GM23338 (cell line): ENCODE measurements at regions not wholly inside any gene's neighbourhood (a gene's known extent, or its start where the extent isn't known, plus 50 kb on each side); places are given as distances from the start of the nearest gene placed in this dataset.

Source experiments
- ATAC-seq: fragments of 200-7000 bp; cut with Tn5 transposase; 3 replicates; pipeline ENCODE4 v1.9.1; 2020
- DNase-seq: peaks from one replicate; pipeline ENCODE4 v3.0.0-alpha.2; 2015; ENCODE audit warnings: low spot score
- H2AFZ ChIP-seq: fragments of 200-600 bp; sonication (generic); 2 replicates; pipeline ENCODE4 v1.8.0; 2016; ENCODE audit warnings: antibody characterized with exemption, mild to moderate bottlenecking, moderate library complexity
- H3F3A ChIP-seq: fragments of 200-600 bp; sonication (generic); replicated peaks from 2 replicates; pipeline ENCODE4 v1.8.0; 2017; ENCODE audit warnings: antibody characterized with exemption, mixed run types, low read depth
- H3K27ac ChIP-seq: fragments of 200-600 bp; sonication (generic); 2 replicates; pipeline ENCODE4 v1.6.1; 2016; ENCODE audit warnings: low read depth
- H3K27me3 ChIP-seq: fragments of 200-600 bp; sonication (generic); 2 replicates; pipeline ENCODE4 v1.8.0; 2016; ENCODE audit warnings: mild to moderate bottlenecking, mixed run types, moderate library complexity; ENCODE audit not compliant: insufficient read depth
- H3K36me3 ChIP-seq: fragments of 200-600 bp; sonication (generic); 2 replicates; pipeline ENCODE4 v1.8.0; 2016; ENCODE audit warnings: mild to moderate bottlenecking; ENCODE audit not compliant: insufficient read depth
- H3K4me1 ChIP-seq: fragments of 200-600 bp; sonication (generic); 2 replicates; pipeline ENCODE4 v1.8.0; 2016; ENCODE audit warnings: mild to moderate bottlenecking, moderate library complexity; ENCODE audit not compliant: insufficient read depth
- H3K4me2 ChIP-seq: fragments of 200-600 bp; sonication (generic); 2 replicates; pipeline ENCODE4 v1.7.1; 2017; ENCODE audit warnings: mixed run types
- H3K4me3 ChIP-seq: fragments of 200-600 bp; sonication (generic); 2 replicates; pipeline ENCODE4 v1.6.1; 2016; ENCODE audit warnings: mixed run types
- H3K79me2 ChIP-seq: fragments of 200-600 bp; sonication (generic); replicated peaks from 2 replicates; pipeline ENCODE4 v1.8.0; 2017; ENCODE audit warnings: mild to moderate bottlenecking; ENCODE audit not compliant: insufficient read depth
- H3K9me2 ChIP-seq: fragments of 200-600 bp; sonication (generic); 2 replicates; pipeline ENCODE4 v1.8.0; 2017; ENCODE audit not compliant: insufficient read depth
- H4K20me1 ChIP-seq: fragments of 200-600 bp; sonication (generic); replicated peaks from 2 replicates; pipeline ENCODE4 v1.8.0; 2017; ENCODE audit warnings: mild to moderate bottlenecking; ENCODE audit not compliant: insufficient read depth
- H3K27ac Mint-ChIP-seq: 2 replicates; pipeline ENCODE4 v1.8.0; 2020; ENCODE audit warnings: inconsistent platforms, mild to moderate bottlenecking, moderate library complexity, mixed read lengths
- H3K27me3 Mint-ChIP-seq: 3 replicates; pipeline ENCODE4 v1.8.0; 2022; ENCODE audit warnings: low read depth, mild to moderate bottlenecking, moderate library complexity, mixed read lengths, inconsistent platforms; ENCODE audit not compliant: insufficient read depth, poor library complexity
- H3K36me3 Mint-ChIP-seq: 3 replicates; pipeline ENCODE4 v1.8.0; 2021; ENCODE audit warnings: low read depth, mild to moderate bottlenecking, inconsistent platforms, moderate library complexity, mixed read lengths
- H3K4me1 Mint-ChIP-seq: 3 replicates; pipeline ENCODE4 v1.8.0; 2020; ENCODE audit warnings: mild to moderate bottlenecking, inconsistent platforms, mixed read lengths
- H3K4me3 Mint-ChIP-seq: 3 replicates; pipeline ENCODE4 v1.8.0; 2021; ENCODE audit warnings: moderate library complexity, mild to moderate bottlenecking, inconsistent platforms, mixed read lengths
- H3K9me3 Mint-ChIP-seq: 3 replicates; pipeline ENCODE4 v1.8.0; 2020; ENCODE audit warnings: moderate library complexity, mild to moderate bottlenecking, inconsistent platforms, mixed read lengths
- CREB1 ChIP-seq: fragments of 250-450 bp; sonication (Bioruptor Pico); IDR thresholded peaks from 2 replicates; pipeline ENCODE4 v1.5.0; 2020; ENCODE audit warnings: low read depth, mild to moderate bottlenecking, moderate library complexity
- EZH2 ChIP-seq: fragments of 200-600 bp; sonication (generic); IDR thresholded peaks from one replicate; pipeline ENCODE4 v1.8.0; 2017; ENCODE audit warnings: antibody characterized with exemption, mild to moderate bottlenecking, low read depth; ENCODE audit not compliant: unreplicated experiment
- EZH2phosphoT487 ChIP-seq: fragments of 200-600 bp; sonication (generic); IDR thresholded peaks from one replicate; pipeline ENCODE4 v1.8.1; 2018; ENCODE audit warnings: antibody characterized with exemption; ENCODE audit not compliant: unreplicated experiment
- JUNB ChIP-seq: IDR thresholded peaks from one replicate; pipeline ENCODE4 v1.6.1; 2016; ENCODE audit warnings: antibody characterized with exemption; ENCODE audit not compliant: unreplicated experiment
- NANOG ChIP-seq: IDR thresholded peaks from 2 replicates; pipeline ENCODE4 v1.6.1; 2016; ENCODE audit warnings: antibody characterized with exemption, borderline replicate concordance
- POLR2AphosphoS5 ChIP-seq: IDR thresholded peaks from 2 replicates; pipeline ENCODE4 v1.6.1; 2016; ENCODE audit warnings: antibody characterized with exemption, low read depth
- STAT1 ChIP-seq: IDR thresholded peaks from one replicate; pipeline ENCODE4 v1.6.1; 2016; ENCODE audit warnings: antibody characterized with exemption; ENCODE audit not compliant: unreplicated experiment
- ZNF114 ChIP-seq: fragments of 250-450 bp; sonication (Bioruptor Pico); IDR thresholded peaks from 2 replicates; pipeline ENCODE4 v1.5.0; 2020; ENCODE audit warnings: mild to moderate bottlenecking, moderate library complexity
- ZNF331 ChIP-seq: fragments of 250-450 bp; sonication (Bioruptor Pico); IDR thresholded peaks from 2 replicates; pipeline ENCODE4 v1.5.0; 2020; ENCODE audit warnings: low read depth, mild to moderate bottlenecking, moderate library complexity
- TF ChIP-seq, protein P1 (sequence below): IDR thresholded peaks from one replicate; pipeline ENCODE4 v1.6.1; 2018; ENCODE audit warnings: antibody characterized with exemption; ENCODE audit not compliant: unreplicated experiment
- TF ChIP-seq, protein P2 (sequence below): IDR thresholded peaks from 2 replicates; pipeline ENCODE4 v1.6.1; 2016; ENCODE audit warnings: antibody characterized with exemption
- TF ChIP-seq, protein P3 (sequence below): fragments of 250-450 bp; sonication (Bioruptor Pico); IDR thresholded peaks from 2 replicates; pipeline ENCODE4 v1.5.0; 2020; ENCODE audit warnings: mild to moderate bottlenecking, moderate library complexity

DNA sequence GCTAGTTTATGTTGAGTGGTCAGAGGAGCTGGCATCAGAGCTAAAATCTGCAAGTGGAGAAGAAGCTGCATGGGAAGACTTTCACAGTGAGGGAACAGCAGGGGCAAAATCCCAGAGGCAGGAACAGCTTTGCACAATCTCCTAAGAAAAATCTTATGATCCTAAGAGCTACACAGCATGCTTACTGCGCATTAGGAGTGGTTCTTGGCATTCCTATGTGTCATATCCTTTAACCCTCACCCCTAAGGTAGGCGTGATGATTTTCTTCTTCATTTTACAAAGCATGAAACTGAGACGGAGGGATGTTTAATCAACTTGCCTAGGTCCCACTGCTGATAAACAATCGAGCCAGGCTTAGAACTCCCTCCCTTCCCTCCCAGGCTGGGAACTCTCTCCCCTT, 313.6 kb upstream of the SULF2 start:
- no peaks in the 10 kb centered on the region for H4K20me1 ChIP-seq
- Mint-ChIP-seq H3K4me3 (no peak overlapping the region), H3K4me1 (no peaks in the 10 kb centered on the region), H3K36me3 (no peaks in the 10 kb centered on the region), H3K27me3 (peaks cover 7% of the 10 kb centered on the region), H3K9me3 (peaks cover 3% of the 10 kb centered on the region; the same call in 1 of the 3 replicates), H3K27ac (no peak overlapping the region; the same call in none of the 2 replicates)
- H3K4me2 ChIP-seq: no peak overlapping the region
- H2AFZ ChIP-seq: no peak overlapping the region
- H3K4me3 ChIP-seq: no peak overlapping the region
- DNase-seq (no peak), ATAC-seq (no peak)
- H3K79me2 ChIP-seq: no peaks in the 10 kb centered on the region
- H3K9me2 ChIP-seq: 0 out of 2 replicates have a peak, but pooled peaks cover 4% of the 10 kb centered on the region
- TF ChIP-seq NANOG (no peak), STAT1 (no peak), EZH2 (no peak)
- no peaks in the 10 kb centered on the region for H3K36me3 ChIP-seq
- H3F3A ChIP-seq: no peaks in the 10 kb centered on the region
- no peak overlapping the region for H3K27ac ChIP-seq
- no peaks in the 10 kb centered on the region for H3K4me1 ChIP-seq
- H3K27me3 ChIP-seq: no peaks in the 10 kb centered on the region

DNA sequence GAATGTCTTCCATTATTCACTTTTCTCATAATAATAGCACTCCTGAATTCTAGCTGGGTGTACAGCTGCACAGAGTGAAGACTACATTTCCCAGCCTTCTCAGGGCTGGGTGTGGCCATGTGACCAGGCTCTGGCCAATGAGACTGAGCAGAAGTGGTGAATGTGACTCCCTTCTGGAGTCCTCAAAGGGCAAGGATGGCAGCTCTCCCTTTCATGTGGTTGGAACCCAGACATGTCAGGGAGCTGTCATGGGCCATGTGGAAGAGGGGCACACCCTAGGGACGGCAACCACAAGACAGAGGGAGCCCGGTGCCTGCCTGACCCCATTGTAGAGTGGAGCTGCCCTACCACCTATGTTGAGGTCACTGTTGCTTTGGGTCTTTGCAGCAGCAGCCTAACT, 312.8 kb upstream of the SULF2 start:
- Mint-ChIP-seq H3K9me3 (peaks cover 3% of the 10 kb centered on the region; the same call in 1 of the 3 replicates), H3K27me3 (peaks cover 7% of the 10 kb centered on the region), H3K4me1 (no peaks in the 10 kb centered on the region), H3K27ac (no peak overlapping the region), H3K4me3 (no peak overlapping the region), H3K36me3 (no peaks in the 10 kb centered on the region)
- Histone ChIP-seq H3K27ac (no peak overlapping the region), H3K36me3 (no peaks in the 10 kb centered on the region), H3K4me1 (no peaks in the 10 kb centered on the region), H3K4me2 (no peak overlapping the region), H3K27me3 (no peaks in the 10 kb centered on the region), H4K20me1 (no peaks in the 10 kb centered on the region), H3K79me2 (no peaks in the 10 kb centered on the region), H3F3A (no peaks in the 10 kb centered on the region), H2AFZ (no peak overlapping the region), H3K9me2 (0 out of 2 replicates have a peak, but pooled peaks cover 4% of the 10 kb centered on the region), H3K4me3 (no peak overlapping the region)
- peak; percentile 44; the same call in 1 of the 3 replicates for ATAC-seq
- DNase-seq: no peak
- TF ChIP-seq NANOG (no peak), CREB1 (CRISPR knock-in tag) (no peak), POLR2AphosphoS5 (no peak), ZNF331 (CRISPR knock-in tag) (no peak), ZNF114 (CRISPR knock-in tag) (no peak), EZH2 (no peak), JUNB (no peak), STAT1 (no peak), EZH2phosphoT487 (no peak)
- TF ChIP-seq, protein P1, sequence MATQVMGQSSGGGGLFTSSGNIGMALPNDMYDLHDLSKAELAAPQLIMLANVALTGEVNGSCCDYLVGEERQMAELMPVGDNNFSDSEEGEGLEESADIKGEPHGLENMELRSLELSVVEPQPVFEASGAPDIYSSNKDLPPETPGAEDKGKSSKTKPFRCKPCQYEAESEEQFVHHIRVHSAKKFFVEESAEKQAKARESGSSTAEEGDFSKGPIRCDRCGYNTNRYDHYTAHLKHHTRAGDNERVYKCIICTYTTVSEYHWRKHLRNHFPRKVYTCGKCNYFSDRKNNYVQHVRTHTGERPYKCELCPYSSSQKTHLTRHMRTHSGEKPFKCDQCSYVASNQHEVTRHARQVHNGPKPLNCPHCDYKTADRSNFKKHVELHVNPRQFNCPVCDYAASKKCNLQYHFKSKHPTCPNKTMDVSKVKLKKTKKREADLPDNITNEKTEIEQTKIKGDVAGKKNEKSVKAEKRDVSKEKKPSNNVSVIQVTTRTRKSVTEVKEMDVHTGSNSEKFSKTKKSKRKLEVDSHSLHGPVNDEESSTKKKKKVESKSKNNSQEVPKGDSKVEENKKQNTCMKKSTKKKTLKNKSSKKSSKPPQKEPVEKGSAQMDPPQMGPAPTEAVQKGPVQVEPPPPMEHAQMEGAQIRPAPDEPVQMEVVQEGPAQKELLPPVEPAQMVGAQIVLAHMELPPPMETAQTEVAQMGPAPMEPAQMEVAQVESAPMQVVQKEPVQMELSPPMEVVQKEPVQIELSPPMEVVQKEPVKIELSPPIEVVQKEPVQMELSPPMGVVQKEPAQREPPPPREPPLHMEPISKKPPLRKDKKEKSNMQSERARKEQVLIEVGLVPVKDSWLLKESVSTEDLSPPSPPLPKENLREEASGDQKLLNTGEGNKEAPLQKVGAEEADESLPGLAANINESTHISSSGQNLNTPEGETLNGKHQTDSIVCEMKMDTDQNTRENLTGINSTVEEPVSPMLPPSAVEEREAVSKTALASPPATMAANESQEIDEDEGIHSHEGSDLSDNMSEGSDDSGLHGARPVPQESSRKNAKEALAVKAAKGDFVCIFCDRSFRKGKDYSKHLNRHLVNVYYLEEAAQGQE: no peak
- TF ChIP-seq, protein P2, sequence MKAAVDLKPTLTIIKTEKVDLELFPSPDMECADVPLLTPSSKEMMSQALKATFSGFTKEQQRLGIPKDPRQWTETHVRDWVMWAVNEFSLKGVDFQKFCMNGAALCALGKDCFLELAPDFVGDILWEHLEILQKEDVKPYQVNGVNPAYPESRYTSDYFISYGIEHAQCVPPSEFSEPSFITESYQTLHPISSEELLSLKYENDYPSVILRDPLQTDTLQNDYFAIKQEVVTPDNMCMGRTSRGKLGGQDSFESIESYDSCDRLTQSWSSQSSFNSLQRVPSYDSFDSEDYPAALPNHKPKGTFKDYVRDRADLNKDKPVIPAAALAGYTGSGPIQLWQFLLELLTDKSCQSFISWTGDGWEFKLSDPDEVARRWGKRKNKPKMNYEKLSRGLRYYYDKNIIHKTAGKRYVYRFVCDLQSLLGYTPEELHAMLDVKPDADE: no peak
- TF ChIP-seq, protein P3, sequence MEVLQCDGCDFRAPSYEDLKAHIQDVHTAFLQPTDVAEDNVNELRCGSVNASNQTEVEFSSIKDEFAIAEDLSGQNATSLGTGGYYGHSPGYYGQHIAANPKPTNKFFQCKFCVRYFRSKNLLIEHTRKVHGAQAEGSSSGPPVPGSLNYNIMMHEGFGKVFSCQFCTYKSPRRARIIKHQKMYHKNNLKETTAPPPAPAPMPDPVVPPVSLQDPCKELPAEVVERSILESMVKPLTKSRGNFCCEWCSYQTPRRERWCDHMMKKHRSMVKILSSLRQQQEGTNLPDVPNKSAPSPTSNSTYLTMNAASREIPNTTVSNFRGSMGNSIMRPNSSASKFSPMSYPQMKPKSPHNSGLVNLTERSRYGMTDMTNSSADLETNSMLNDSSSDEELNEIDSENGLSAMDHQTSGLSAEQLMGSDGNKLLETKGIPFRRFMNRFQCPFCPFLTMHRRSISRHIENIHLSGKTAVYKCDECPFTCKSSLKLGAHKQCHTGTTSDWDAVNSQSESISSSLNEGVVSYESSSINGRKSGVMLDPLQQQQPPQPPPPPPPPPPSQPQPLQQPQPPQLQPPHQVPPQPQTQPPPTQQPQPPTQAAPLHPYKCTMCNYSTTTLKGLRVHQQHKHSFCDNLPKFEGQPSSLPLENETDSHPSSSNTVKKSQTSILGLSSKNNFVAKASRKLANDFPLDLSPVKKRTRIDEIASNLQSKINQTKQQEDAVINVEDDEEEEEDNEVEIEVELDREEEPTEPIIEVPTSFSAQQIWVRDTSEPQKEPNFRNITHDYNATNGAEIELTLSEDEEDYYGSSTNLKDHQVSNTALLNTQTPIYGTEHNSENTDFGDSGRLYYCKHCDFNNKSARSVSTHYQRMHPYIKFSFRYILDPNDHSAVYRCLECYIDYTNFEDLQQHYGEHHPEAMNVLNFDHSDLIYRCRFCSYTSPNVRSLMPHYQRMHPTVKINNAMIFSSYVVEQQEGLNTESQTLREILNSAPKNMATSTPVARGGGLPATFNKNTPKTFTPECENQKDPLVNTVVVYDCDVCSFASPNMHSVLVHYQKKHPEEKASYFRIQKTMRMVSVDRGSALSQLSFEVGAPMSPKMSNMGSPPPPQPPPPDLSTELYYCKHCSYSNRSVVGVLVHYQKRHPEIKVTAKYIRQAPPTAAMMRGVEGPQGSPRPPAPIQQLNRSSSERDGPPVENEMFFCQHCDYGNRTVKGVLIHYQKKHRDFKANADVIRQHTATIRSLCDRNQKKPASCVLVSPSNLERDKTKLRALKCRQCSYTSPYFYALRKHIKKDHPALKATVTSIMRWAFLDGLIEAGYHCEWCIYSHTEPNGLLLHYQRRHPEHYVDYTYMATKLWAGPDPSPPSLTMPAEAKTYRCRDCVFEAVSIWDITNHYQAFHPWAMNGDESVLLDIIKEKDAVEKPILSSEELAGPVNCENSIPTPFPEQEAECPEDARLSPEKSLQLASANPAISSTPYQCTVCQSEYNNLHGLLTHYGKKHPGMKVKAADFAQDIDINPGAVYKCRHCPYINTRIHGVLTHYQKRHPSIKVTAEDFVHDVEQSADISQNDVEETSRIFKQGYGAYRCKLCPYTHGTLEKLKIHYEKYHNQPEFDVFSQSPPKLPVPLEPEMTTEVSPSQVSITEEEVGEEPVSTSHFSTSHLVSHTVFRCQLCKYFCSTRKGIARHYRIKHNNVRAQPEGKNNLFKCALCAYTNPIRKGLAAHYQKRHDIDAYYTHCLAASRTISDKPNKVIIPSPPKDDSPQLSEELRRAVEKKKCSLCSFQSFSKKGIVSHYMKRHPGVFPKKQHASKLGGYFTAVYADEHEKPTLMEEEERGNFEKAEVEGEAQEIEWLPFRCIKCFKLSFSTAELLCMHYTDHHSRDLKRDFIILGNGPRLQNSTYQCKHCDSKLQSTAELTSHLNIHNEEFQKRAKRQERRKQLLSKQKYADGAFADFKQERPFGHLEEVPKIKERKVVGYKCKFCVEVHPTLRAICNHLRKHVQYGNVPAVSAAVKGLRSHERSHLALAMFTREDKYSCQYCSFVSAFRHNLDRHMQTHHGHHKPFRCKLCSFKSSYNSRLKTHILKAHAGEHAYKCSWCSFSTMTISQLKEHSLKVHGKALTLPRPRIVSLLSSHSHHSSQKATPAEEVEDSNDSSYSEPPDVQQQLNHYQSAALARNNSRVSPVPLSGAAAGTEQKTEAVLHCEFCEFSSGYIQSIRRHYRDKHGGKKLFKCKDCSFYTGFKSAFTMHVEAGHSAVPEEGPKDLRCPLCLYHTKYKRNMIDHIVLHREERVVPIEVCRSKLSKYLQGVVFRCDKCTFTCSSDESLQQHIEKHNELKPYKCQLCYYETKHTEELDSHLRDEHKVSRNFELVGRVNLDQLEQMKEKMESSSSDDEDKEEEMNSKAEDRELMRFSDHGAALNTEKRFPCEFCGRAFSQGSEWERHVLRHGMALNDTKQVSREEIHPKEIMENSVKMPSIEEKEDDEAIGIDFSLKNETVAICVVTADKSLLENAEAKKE (CRISPR knock-in tag): no peak
